Endothelial cell of umbilical vein (primary cell): ENCODE measurements at regions not wholly inside any gene's neighbourhood (a gene's known extent, or its start where the extent isn't known, plus 50 kb on each side); places are given as distances from the start of the nearest gene placed in this dataset.

Source experiments
- BruUV-seq: library from RNA; stranded (reverse); fragments of 400-500 nt; replicated peaks from 2 replicates; lab custom pipeline; 2021; lab: Mats Ljungman, UMichigan
- CTCF ChIA-PET: fragments of 300-600, 350-600 bp; sonication (Branson Sonifier 250); formaldehyde crosslinking; loops from one replicate; lab custom pipeline; 2021; ENCODE audit warnings: antibody characterized with exemption, inconsistent platforms; lab: Charles Lee
- POLR2A ChIA-PET: fragments of 300-600, 350-600 bp; sonication (Branson Sonifier 250); formaldehyde crosslinking; loops from one replicate; lab custom pipeline; 2021; ENCODE audit warnings: antibody characterized with exemption, inconsistent platforms; lab: Charles Lee
- DNase-seq: peaks from one replicate; pipeline ENCODE4 v3.0.0-alpha.2; 2011; ENCODE audit warnings: low read depth, low spot score
- FAIRE-seq: peaks from 2 replicates; lab custom pipeline; 2011; peaks lifted over from hg19 to GRCh38; lab: Jason Lieb, UNC
- H2AFZ ChIP-seq: 2 replicates; pipeline ENCODE4 v1.6.0; 2012; ENCODE audit warnings: low read depth, low read length, control low read depth, inconsistent platforms
- H3K27ac ChIP-seq: 2 replicates; pipeline ENCODE4 v1.5.1; 2011; ENCODE audit warnings: low read depth, mild to moderate bottlenecking, control low read depth, low read length, moderate library complexity; ENCODE audit not compliant: insufficient read depth
- H3K27me3 ChIP-seq, 2 experiments: 2 replicates each; pipeline versions ENCODE4 v1.6.0 to v1.6.1; 2011; ENCODE audit warnings: low read length in 2 of 2, mixed read lengths in 1 of 2; ENCODE audit not compliant: control insufficient read depth in 2 of 2, insufficient read depth in 2 of 2
- H3K36me3 ChIP-seq, 2 experiments: 2 replicates in 1 of 2; 3 replicates in 1 of 2; pipeline ENCODE4 v1.5.1; 2011; ENCODE audit warnings: low read length in 2 of 2, mild to moderate bottlenecking in 1 of 2, moderate library complexity in 1 of 2; ENCODE audit not compliant: control insufficient read depth in 2 of 2, insufficient read depth in 2 of 2; ENCODE audit errors: extremely low read depth in 1 of 2
- H3K4me1 ChIP-seq: 3 replicates; pipeline ENCODE4 v1.5.1; 2011; ENCODE audit warnings: mild to moderate bottlenecking, low read length; ENCODE audit not compliant: control insufficient read depth, insufficient read depth; ENCODE audit errors: extremely low read depth
- H3K4me2 ChIP-seq: 2 replicates; pipeline ENCODE4 v1.6.1; 2011; ENCODE audit warnings: low read length, control low read depth, mixed read lengths; ENCODE audit not compliant: insufficient read depth
- H3K4me3 ChIP-seq, 3 experiments: fragments of 200-600 bp in 1 of 3; sonication (generic), shearing (Covaris generic) in 1 of 3; replicated peaks in 1 of 3; 2 replicates each; pipeline ENCODE4 v1.5.1; 2011 to 2016; ENCODE audit warnings: control low read depth in 3 of 3, low read length in 3 of 3, mild to moderate bottlenecking in 2 of 3, inconsistent platforms in 1 of 3, low read depth in 1 of 3, moderate library complexity in 1 of 3; ENCODE audit not compliant: insufficient read depth in 1 of 3
- H3K79me2 ChIP-seq: 2 replicates; pipeline ENCODE4 v1.6.0; 2012; ENCODE audit warnings: low read length, inconsistent platforms; ENCODE audit not compliant: control insufficient read depth, insufficient read depth
- H3K9ac ChIP-seq: replicated peaks from 2 replicates; pipeline ENCODE3; 2011; ENCODE audit warnings: low read length, control low read depth; ENCODE audit not compliant: insufficient read depth; ENCODE audit errors: extremely low read depth
- H3K9me1 ChIP-seq: replicated peaks from 3 replicates; pipeline ENCODE4 v1.6.0; 2011; ENCODE audit warnings: mild to moderate bottlenecking, low read length; ENCODE audit not compliant: control insufficient read depth, insufficient read depth; ENCODE audit errors: extremely low read depth
- H3K9me3 ChIP-seq: replicated peaks from 2 replicates; pipeline ENCODE4 v1.5.1; 2012; ENCODE audit warnings: low read length, inconsistent platforms; ENCODE audit not compliant: control insufficient read depth, insufficient read depth
- H4K20me1 ChIP-seq: replicated peaks from 2 replicates; pipeline ENCODE3; 2011; ENCODE audit warnings: mild to moderate bottlenecking, low read length; ENCODE audit not compliant: control insufficient read depth, insufficient read depth; ENCODE audit errors: extremely low read depth
- JUN ChIP-seq: IDR thresholded peaks from 2 replicates; pipeline ENCODE4 v1.6.1; 2011; ENCODE audit warnings: borderline replicate concordance, low read depth; ENCODE audit not compliant: insufficient read length, insufficient read depth
- MYC ChIP-seq: IDR thresholded peaks from one replicate; pipeline ENCODE4 v1.6.1; 2011; ENCODE audit warnings: mild to moderate bottlenecking, low read depth, low read length
- dilution Hi-C: fragments of 300-500 bp; cut with MboI; formaldehyde crosslinking; loops from one replicate; pipeline ENCODE4 v1.15.0; 2019; ENCODE audit warnings: low sequenced_read_pairs; ENCODE audit not compliant: extremely low pct_ligation_motif_present
- intact Hi-C: fragments of 100-400 bp; cut with micrococcal nuclease; formaldehyde crosslinking; loops from one replicate; pipeline ENCODE4 v1.10.0; 2022
- TF ChIP-seq, protein P1 (sequence below), 2 donors: IDR thresholded peaks; 1 replicate in 1 of 2; 2 replicates in 1 of 2; pipeline ENCODE4 v1.5.1; 2011; ENCODE audit warnings: low read length in 2 of 2, mild to moderate bottlenecking in 2 of 2, moderate library complexity in 2 of 2, control low read depth in 1 of 2, inconsistent platforms in 1 of 2, low read depth in 1 of 2; ENCODE audit not compliant: insufficient read depth in 1 of 2; ENCODE audit errors: extremely low read depth in 1 of 2

DNA sequence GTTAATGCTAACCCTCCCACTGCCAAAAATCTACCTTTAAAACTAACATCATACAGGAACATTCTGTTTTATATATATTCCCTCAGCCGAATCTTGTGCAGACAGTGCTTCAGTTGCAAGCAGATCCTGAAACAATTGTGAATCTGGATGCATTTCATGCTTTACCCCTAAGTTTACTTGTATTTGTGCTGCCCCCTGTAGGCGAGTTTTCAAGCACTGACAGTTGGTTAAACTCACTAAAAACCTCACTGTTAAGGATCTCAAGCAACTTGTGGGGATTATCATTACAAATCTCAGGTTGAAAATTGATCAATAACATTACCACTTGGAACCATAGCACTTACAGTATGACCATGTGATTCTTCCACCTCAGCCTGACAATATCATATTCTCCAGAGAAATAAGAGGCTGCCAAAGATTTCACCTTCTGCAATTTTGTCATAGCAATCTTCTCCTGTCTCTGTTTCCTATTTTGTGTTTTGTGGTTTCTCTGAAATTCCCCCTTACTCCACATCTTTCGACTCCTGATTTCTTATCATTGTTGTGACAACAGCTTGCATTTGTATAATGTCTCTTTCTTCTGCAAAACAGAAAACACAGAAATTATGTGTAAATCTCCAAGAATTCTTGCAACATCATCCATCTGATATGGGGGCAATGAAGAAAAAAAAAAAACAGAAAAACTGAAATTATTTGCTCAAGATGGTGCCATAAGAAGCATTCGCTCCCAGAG is 354.6 kb upstream of the SETBP1 start:
- intact Hi-C loops: loop anchor here (1.0 to 10.0 kb wide), 5 partner anchors 196 to 889 kb away; no protein-coding TSS in a partner anchor
- CTCF ChIA-PET: interaction anchor here (1.0 to 1.8 kb wide), 6 partner anchors 8 to 707 kb away, joined by 3 to 7 read pairs (median 6); no protein-coding TSS in a partner anchor
- FAIRE-seq: peak; percentile 92

More for the DNA sequence above, 354.6 kb upstream of the SETBP1 start:
- Histone ChIP-seq H2AFZ (no peak overlapping the region), H3K27ac (no peak overlapping the region), H3K9me1 (no peaks in the 10 kb centered on the region), H3K79me2 (no peaks in the 10 kb centered on the region), H4K20me1 (no peaks in the 10 kb centered on the region), H3K4me1 (no peaks in the 10 kb centered on the region), H3K9ac (no peak overlapping the region), H3K4me2 (no peak overlapping the region), H3K27me3 (no peaks in the 10 kb centered on the region), H3K9me3 (no peaks in the 10 kb centered on the region), H3K36me3 (no peaks in the 10 kb centered on the region), H3K4me3 (no peak overlapping the region)
- POLR2A ChIA-PET: no interaction called here
- dilution Hi-C loops: no loop called here
- peak; percentile 72 for DNase-seq
- no TSS peak for BruUV-seq
- TF ChIP-seq, protein P1, sequence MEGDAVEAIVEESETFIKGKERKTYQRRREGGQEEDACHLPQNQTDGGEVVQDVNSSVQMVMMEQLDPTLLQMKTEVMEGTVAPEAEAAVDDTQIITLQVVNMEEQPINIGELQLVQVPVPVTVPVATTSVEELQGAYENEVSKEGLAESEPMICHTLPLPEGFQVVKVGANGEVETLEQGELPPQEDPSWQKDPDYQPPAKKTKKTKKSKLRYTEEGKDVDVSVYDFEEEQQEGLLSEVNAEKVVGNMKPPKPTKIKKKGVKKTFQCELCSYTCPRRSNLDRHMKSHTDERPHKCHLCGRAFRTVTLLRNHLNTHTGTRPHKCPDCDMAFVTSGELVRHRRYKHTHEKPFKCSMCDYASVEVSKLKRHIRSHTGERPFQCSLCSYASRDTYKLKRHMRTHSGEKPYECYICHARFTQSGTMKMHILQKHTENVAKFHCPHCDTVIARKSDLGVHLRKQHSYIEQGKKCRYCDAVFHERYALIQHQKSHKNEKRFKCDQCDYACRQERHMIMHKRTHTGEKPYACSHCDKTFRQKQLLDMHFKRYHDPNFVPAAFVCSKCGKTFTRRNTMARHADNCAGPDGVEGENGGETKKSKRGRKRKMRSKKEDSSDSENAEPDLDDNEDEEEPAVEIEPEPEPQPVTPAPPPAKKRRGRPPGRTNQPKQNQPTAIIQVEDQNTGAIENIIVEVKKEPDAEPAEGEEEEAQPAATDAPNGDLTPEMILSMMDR (IDR thresholded peaks at IDR 0.05; ENCODE audit: extremely low read depth in 1 of 2, insufficient read depth in 1 of 2, low read depth in 1 of 2, low read length in 2 of 2): peak; percentile 54 to 64
- TF ChIP-seq MYC (no peak), JUN (no peak)
